NCI-H748 (cell line): ENCODE measurements at regions not wholly inside any gene's neighbourhood (a gene's known extent, or its start where the extent isn't known, plus 50 kb on each side); places are given as distances from the start of the nearest gene placed in this dataset.
"Not testable (repeated sequence)": the region's sequence is repeated elsewhere in the genome, so short reads cannot be mapped to it uniquely, and the experiment has no call there.

ENCODE experiments used
- DNase-seq: peaks from one replicate; lab custom pipeline; 2025; ENCODE audit not compliant: unreplicated experiment; lab: John Stamatoyannopoulos, UW

- DNase-seq, result no peak
These were observed 347.7 kb downstream of the NPIPA8 start for GRCh38 chr16:17988839-17989238.

GRCh38 chr16:17986991-17987390 lies 349.5 kb downstream of the NPIPA8 start:
- DNase-seq, result no peak

- no peak for DNase-seq
These were observed 351.7 kb downstream of the NPIPA8 start for GRCh38 chr16:17984810-17985209.

DNA sequence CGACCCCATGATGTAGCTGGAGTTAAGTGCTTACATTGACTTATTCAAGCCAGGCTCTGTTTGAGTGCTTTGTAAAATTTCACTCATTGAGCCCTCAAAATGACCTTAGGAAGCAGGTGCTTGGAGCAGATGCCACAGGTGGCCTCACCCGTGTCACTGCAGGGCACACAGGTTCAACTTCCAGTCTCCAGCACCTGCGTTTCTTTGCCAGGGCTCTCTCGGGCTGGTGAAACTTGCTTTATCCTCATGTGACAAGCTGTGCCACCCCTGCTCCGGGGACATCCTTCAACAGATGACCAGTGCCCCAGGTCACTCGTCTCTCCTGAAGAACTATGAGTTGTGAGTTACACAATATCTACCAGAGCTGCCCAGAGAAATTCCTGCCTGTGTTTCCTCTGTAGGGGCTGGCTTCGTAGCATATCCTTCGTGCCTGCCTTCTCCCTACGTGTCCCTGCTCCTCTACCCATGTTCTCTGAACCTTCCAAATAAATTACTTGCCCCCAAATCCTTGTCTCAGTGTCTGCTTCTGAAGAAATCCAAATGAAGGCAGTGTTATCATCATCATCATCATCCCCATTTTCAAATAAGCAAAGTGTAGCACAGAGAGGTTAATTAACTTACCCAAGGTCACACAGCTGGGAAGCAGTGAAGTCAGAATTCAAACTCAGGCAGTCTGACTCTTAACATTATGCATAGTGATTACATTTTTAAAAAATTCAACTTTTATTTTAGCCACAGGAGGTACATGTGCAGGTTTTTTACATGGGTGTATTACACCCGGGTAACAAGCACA lies 352.5 kb downstream of the NPIPA8 start:
- peak; percentile 49 for DNase-seq

DNA sequence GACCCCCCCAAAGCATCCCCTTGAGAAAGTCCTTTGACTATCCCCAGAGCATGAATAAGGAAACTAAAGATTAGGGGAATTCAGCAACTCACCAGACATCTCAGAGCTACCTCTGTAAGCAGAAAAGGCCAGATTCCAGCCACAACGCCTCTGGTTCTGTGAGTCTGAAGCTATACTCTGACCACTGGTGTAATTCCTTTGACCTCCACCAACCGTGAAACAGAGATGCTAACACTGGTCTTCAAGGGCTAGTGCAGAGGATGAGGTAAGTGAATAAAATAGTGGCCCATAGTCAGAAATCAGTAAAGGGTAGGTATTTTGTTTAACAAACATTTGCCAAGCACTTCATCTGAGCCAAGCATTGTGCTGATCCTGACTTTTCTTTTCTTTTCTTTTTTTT lies 353.4 kb downstream of the NPIPA8 start:
- no peak for DNase-seq

DNA sequence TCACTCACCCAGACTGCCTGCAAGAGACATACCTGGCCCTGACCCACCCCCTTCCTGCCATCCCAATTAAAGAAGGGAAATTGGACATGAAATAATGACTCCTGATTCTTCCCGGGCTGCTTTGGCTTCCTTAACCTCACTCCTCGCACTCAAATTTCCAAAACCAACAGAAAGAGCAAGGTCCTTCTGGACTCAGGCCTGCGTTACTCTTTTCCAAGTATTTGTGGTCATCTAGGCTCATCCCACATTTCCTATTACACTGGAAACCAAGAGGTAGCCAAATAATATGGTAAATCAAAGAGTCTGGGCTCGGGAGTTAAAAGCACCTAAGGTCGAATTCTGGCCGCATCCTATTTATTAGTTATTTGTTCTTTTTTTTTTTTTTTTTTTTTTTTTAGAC lies 359.3 kb downstream of the NPIPA8 start:
- DNase-seq, result no peak

GRCh38 chr16:17972460-17972943 lies 364.0 kb downstream of the NPIPA8 start:
- DNase-seq, result no peak

GRCh38 chr16:17970816-17971331 lies 365.7 kb downstream of the NPIPA8 start:
- peak; percentile 5 for DNase-seq

DNA sequence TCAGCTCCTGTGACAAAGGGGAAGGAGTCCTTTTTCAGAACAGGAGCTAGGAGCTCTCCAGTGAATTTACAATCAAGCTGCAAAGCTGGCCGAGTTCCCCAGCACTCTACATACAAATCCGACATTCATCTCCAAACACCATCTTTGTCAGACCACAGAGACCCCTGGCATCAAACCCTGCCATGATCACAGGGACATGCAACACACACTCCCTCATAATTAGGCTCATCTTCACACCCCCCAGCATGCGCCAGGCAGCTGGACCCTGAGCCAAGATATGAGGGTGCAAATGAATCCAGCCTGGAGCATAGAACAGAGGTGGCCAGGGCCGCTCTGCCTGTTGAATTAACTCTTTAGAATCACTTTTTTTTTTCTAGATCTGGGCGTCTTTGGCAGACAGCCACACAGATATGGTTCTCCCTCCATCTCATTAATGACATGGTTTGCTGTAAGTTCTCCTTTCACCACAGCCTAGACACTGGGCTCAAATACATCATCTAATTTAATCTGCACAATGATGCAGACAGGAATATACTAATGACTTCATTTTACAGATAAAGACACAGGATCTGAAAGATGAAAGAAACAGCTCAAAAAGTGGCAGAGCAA lies 366.3 kb downstream of the NPIPA8 start:
- no peak for DNase-seq

DNA sequence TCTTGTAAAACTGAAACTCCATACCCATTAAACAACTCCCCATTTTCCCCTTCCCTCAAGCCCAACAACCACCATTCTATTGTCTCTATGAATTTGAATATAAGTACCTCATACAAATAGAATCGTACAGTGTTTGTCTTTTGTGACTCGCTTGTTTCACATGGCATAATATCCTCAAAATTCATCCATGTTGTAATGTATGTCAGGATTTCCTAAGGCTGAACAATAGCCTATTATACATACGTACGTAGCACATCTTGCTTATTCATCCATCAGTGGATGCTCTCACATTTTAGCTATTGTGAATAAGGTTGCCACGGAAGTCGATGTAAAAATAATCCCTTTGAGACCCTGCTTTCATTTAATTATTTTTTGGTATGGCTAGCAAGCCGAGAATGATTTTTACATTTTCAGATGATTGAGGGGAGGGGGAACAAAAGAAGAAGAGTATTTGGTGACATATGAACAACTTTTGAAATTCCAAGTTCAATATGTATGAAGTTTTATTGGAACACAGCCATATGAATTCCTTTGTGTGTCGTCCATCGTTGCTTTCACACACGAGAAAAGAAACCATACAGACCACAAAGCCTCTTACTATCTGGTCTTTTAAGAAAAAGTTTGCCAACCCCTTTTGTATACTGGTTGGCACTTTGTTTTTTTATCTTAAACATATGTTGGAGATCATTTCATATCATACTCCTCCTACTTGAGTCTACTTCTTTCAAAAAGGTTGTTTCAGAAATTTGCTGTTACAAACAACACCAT lies 371.2 kb downstream of the NPIPA8 start:
- no peak for DNase-seq

DNA sequence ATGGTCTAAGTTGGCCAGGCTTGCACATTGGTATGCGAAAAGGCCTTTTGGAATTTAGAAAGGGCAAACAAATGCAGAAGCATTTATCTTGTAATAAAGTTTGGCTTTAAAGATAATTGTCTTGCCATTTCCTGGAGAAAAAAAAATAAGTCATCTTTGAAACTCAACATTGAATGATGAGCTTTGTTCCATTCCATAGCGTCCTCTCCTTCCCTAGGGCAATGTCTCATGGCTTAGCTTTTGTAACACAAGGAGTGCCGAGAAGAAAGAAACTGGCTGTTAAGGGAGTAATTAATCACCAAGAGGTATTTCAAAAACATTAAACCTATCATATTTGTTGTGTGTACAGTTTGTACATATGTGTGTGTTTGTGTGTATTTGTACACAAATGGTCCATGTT lies 372.3 kb downstream of the NPIPA8 start:
- no peak for DNase-seq

DNA sequence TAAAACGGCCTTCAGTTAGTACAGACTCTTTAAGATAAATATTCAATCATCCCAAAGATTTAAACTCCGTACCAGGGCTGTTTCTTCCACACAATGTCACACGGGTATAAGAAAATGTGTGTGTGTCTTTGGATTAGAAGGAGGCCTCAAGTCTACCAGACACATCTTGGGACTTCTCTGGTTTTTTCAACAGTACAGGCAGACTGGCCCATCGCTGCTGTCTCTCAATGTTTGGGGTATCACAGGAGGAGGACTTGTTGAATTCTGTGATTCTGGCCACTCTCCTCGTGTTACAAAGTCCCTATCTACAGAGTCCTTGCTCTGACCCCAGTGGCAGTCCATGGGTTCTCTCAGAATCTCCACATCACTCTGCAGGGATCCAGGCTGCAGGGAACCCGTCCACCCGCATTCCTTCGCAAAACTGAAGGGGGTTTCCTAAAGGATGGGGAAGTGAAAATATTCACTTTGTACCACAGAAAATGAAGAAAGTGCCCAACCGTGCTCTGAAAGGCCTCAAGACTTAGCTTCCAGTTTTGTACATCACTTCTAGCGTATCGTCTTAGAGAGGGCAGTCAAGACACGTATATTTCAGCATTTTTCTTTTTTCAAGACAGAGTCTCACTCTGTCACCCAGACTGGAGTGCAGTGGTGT lies 373.2 kb downstream of the NPIPA8 start:
- DNase-seq, result no peak

GRCh38 chr16:17962726-17963125 lies 373.8 kb downstream of the NPIPA8 start:
- DNase-seq, result no peak

DNA sequence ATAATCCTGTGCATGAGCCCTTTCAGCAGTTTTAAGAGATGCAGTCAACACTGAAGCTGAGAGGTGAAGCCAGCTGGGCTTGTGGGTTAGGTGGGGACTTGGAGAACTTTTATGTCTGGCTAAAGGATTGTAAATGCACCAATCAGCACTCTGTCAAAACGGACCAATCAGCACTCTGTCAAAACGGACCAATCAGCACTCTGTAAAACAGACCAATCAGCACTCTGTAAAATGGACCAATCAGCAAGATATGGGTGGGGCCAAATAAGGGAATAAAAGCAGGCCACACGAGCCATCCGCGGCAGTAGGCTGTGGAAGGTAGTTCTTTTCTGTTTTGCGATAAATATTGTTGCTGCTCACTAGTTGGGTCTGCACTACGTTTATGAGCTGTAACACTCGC lies 374.7 kb downstream of the NPIPA8 start:
- DNase-seq, result not testable (repeated sequence)

DNA sequence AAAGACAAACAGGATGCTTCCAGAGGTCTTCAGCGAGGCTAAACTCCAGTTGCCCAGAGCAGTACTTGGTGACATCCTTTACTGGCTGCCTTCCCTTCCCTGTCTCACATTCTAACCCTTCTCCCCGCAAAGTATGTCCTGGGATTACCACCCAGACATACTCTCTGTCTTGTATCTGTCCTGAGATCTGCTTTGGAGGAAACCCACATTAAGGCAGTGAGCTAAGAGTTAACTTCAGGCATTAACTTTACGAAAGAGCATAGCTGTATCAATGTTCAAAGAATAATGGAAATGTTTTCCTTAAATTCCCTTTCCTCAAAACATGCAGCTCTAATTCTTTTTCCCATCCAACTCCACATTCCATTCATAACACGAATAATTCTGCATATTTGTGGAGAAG lies 385.2 kb downstream of the NPIPA8 start:
- no peak for DNase-seq

DNA sequence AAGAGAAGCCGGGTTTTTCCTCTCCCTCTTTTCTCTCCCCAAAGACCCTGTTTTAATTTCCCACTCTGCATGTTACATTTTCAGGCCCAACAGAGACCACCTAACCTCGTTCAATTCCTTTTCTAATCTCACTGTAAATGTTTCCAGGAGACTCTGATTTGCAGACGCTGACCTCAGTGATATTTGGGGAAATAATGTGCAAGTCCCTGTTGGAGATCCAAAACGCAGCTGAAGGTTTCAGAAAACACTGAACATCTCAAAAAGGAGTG lies 386.6 kb downstream of the NPIPA8 start:
- DNase-seq, result no peak

DNA sequence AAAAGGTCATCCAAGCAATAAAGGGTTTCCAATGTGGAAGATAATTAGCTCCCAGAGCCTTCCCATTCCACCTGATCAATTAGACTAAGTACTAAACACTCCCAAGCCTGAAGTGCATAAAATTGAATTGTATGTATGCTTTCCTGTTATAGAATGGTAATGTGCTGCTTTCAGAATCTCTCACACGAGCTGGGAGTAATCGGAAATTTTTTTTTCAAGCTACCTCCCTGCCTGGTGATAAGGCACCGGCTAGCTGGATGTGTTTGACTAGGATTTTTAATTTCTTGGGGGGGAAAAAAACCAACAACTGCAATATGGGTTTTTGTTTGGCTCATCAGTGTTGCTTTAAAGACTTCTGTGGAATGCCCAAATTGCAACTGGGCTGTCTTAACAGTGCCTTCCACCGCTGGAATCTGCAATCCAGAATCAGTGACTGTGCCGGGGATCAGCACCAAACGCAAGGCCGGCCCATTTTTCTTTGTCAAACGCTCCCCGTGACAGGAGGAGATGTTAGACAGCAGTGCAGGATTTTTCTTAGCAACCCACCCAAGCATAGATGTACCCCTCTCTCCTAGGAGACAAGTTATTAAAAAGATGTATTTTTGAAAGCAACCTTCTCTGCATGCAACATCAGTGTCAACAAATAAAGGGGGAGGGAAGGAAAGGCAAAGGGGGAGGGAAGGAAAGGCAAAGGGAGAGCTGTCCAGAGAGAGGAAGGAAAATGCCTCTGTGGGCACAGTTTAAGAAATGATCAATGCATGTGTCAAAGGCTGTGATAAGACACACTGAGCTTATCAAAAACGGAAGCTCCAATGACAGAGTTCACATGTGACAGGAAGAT lies 387.2 kb downstream of the NPIPA8 start:
- DNase-seq, result peak; percentile 8

DNA sequence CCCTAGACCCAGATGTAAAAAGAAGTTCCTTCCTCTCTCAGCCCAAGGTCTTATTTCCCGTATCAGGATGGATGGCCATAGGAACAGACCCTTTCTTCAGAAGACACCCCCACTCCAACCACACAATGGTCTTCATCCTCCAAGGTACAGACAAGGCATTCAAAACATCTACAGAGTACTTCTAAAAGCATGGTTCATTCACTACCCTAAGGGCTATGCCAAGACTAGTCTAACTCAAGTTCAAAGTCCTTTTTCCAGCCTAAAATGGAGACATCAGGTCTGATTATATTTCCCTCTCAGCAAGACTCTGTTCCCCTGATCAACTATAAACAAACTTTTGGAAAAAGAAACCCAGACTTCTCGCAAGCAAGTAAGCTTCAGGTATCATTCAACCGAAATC lies 388.9 kb downstream of the NPIPA8 start:
- no peak for DNase-seq

GRCh38 chr16:17947165-17947564 lies 389.4 kb downstream of the NPIPA8 start:
- no peak for DNase-seq

GRCh38 chr16:17945080-17945601 lies 391.4 kb downstream of the NPIPA8 start:
- no peak for DNase-seq
